GM19395 (cell line): ENCODE measurements at regions not wholly inside any gene's neighbourhood (a gene's known extent, or its start where the extent isn't known, plus 50 kb on each side); places are given as distances from the start of the nearest gene placed in this dataset.

Experiments
- ATAC-seq: cut with Tn5 transposase; IDR thresholded peaks from one replicate; pipeline ENCODE4 v1.9.1; 2021; ENCODE audit warnings: mild to moderate bottlenecking, moderate library complexity; ENCODE audit not compliant: unreplicated experiment

GRCh38 chr10:29063806-29064644 lies 224.8 kb upstream of the LYZL1 start:
- no peak for ATAC-seq

- ATAC-seq: no peak
Observed at GRCh38 chr10:29064680-29065079, 224.2 kb upstream of the LYZL1 start.

GRCh38 chr10:29067161-29067560 lies 221.7 kb upstream of the LYZL1 start:
- no peak for ATAC-seq

- no peak for ATAC-seq
Observed at GRCh38 chr10:29067628-29068027, 221.2 kb upstream of the LYZL1 start.

- ATAC-seq: no peak
Observed at GRCh38 chr10:29068302-29068701, 220.6 kb upstream of the LYZL1 start.

- ATAC-seq: no peak
Observed at GRCh38 chr10:29068966-29069365, 219.9 kb upstream of the LYZL1 start.

- no peak for ATAC-seq
Observed at GRCh38 chr10:29069941-29070340, 218.9 kb upstream of the LYZL1 start.

GRCh38 chr10:29078919-29079318 lies 210.0 kb upstream of the LYZL1 start:
- no peak for ATAC-seq

- ATAC-seq: no peak
Observed at GRCh38 chr10:29081231-29081630, 207.6 kb upstream of the LYZL1 start.

GRCh38 chr10:29081951-29082685 lies 206.8 kb upstream of the LYZL1 start:
- no peak for ATAC-seq

GRCh38 chr10:29083096-29083495 lies 205.8 kb upstream of the LYZL1 start:
- no peak for ATAC-seq

GRCh38 chr10:29084681-29085307 lies 204.1 kb upstream of the LYZL1 start:
- no peak for ATAC-seq

- ATAC-seq: no peak
Observed at GRCh38 chr10:29089091-29089490, 199.8 kb upstream of the LYZL1 start.

- no peak for ATAC-seq
Observed at GRCh38 chr10:29096303-29096824, 192.5 kb upstream of the LYZL1 start.

- ATAC-seq: no peak
Observed at GRCh38 chr10:29098423-29098822, 190.4 kb upstream of the LYZL1 start.

- no peak for ATAC-seq
Observed at GRCh38 chr10:29099001-29099400, 189.9 kb upstream of the LYZL1 start.

GRCh38 chr10:29099415-29099814 lies 189.5 kb upstream of the LYZL1 start:
- no peak for ATAC-seq

GRCh38 chr10:29100505-29100904 lies 188.4 kb upstream of the LYZL1 start:
- no peak for ATAC-seq

GRCh38 chr10:29102233-29102632 lies 186.6 kb upstream of the LYZL1 start:
- no peak for ATAC-seq

- no peak for ATAC-seq
Observed at GRCh38 chr10:29102636-29103035, 186.2 kb upstream of the LYZL1 start.

GRCh38 chr10:29104661-29105399 lies 184.0 kb upstream of the LYZL1 start:
- ATAC-seq: no peak
